Testis (tissue), 2 donors: ENCODE measurements at regions not wholly inside any gene's neighbourhood (a gene's known extent, or its start where the extent isn't known, plus 50 kb on each side); places are given as distances from the start of the nearest gene placed in this dataset.
"Not testable (repeated sequence)": the region's sequence is repeated elsewhere in the genome, so short reads cannot be mapped to it uniquely, and the experiment has no call there.

Experiments used
- DNase-seq: peaks from one replicate; pipeline ENCODE4 v3.0.0-alpha.2; 2019
- H3K27ac ChIP-seq, 2 donors: fragments of 200-600 bp; sonication (generic); one replicate each; pipeline ENCODE4 v1.5.1; 2019
- H3K27me3 ChIP-seq: fragments of 200-600 bp; sonication (generic); one replicate; pipeline ENCODE4 v1.5.1; 2019
- H3K36me3 ChIP-seq: fragments of 200-600 bp; sonication (generic); one replicate; pipeline ENCODE4 v1.5.1; 2017; ENCODE audit warnings: low read depth; ENCODE audit errors: missing control alignments
- H3K4me1 ChIP-seq: fragments of 200-600 bp; sonication (generic); one replicate; pipeline ENCODE4 v1.5.1; 2019
- H3K4me3 ChIP-seq, 2 donors: fragments of 200-600 bp; sonication (generic); one replicate each; pipeline ENCODE4 v1.5.1; 2017 to 2019
- H3K9me3 ChIP-seq: fragments of 200-600 bp; sonication (generic); one replicate; pipeline ENCODE4 v1.5.1; 2017
- CTCF ChIP-seq, 3 experiments: fragments of 450-650 bp in 2 of 3; fragments of 200-600 bp in 1 of 3; sonication (generic) in 1 of 3; IDR thresholded peaks; one replicate each; pipeline ENCODE4 v1.5.1; 2016 to 2019; ENCODE audit warnings: antibody characterized with exemption in 3 of 3, mild to moderate bottlenecking in 2 of 3, moderate library complexity in 1 of 3
- POLR2A ChIP-seq: fragments of 450-650 bp; IDR thresholded peaks from one replicate; pipeline ENCODE4 v1.6.1; 2017; ENCODE audit warnings: antibody characterized with exemption, mild to moderate bottlenecking, moderate library complexity
- WGBS, 2 donors: methylation state at CpG; one replicate each; pipeline ENCODE4 v1.1.5; 2018; 5-methylcytosine and 5-hydroxymethylcytosine counted together
- intact Hi-C: fragments of 100-400 bp; cut with DNase I; formaldehyde crosslinking; loops from one replicate; pipeline ENCODE4 v1.15.1; 2023; ENCODE audit warnings: low total_unique reads

- H3K9me3 ChIP-seq, DNase-seq, H3K4me3 ChIP-seq, H3K27me3 ChIP-seq, H3K36me3 ChIP-seq, intact Hi-C loops, H3K4me1 ChIP-seq, H3K27ac ChIP-seq: not testable (repeated sequence)
- WGBS, 2 donors: 71% methylated on average over 10 of the region's 10 CpGs
Observed at GRCh38 chr21:9753441-9753840, 767.9 kb upstream of the TPTE start.

GRCh38 chr21:9753943-9754342 lies 767.4 kb upstream of the TPTE start:
- TF ChIP-seq CTCF (IDR thresholded peaks at IDR 0.05): no peak
- no peak for TF ChIP-seq POLR2A
- Histone ChIP-seq H3K36me3 (no peaks in the 10 kb centered on the region), H3K4me3 (no peak overlapping the region), H3K27ac (no peak overlapping the region), H3K4me1 (peaks cover 3% of the 10 kb centered on the region), H3K27me3 (no peaks in the 10 kb centered on the region), H3K9me3 (no peaks in the 10 kb centered on the region)
- intact Hi-C loops: no loop called here
- no peak for DNase-seq
- WGBS, 2 donors: 60 to 63% methylated on average over 7 of the region's 7 CpGs

GRCh38 chr21:9754434-9754833 lies 766.9 kb upstream of the TPTE start:
- intact Hi-C loops, H3K27me3 ChIP-seq, DNase-seq, H3K4me1 ChIP-seq, H3K9me3 ChIP-seq, H3K27ac ChIP-seq, H3K36me3 ChIP-seq, H3K4me3 ChIP-seq: not testable (repeated sequence)
- WGBS, 2 donors: 42 to 52% methylated on average over 1 of the region's 1 CpG

- no peak for DNase-seq
- TF ChIP-seq POLR2A (no peak), CTCF (IDR thresholded peaks at IDR 0.05) (no peak)
- Histone ChIP-seq H3K4me1 (peaks cover 3% of the 10 kb centered on the region), H3K4me3 (no peak overlapping the region), H3K27me3 (no peaks in the 10 kb centered on the region), H3K27ac (no peak overlapping the region), H3K9me3 (no peaks in the 10 kb centered on the region), H3K36me3 (no peaks in the 10 kb centered on the region)
- intact Hi-C loops: no loop called here
- WGBS, 2 donors: 66% methylated on average over 7 of the region's 7 CpGs
Observed at GRCh38 chr21:9755611-9756010, 765.8 kb upstream of the TPTE start.

- 69 to 70% methylated on average over 9 of the region's 9 CpGs for WGBS, 2 donors
- intact Hi-C loops: no loop called here
Observed at GRCh38 chr21:9756677-9757076, 764.7 kb upstream of the TPTE start.

GRCh38 chr21:9757118-9757517 lies 764.3 kb upstream of the TPTE start:
- H3K36me3 ChIP-seq, H3K27me3 ChIP-seq, H3K4me1 ChIP-seq, H3K9me3 ChIP-seq, intact Hi-C loops, H3K4me3 ChIP-seq, H3K27ac ChIP-seq: not testable (repeated sequence)
- 35 to 38% methylated on average over 9 of the region's 9 CpGs for WGBS, 2 donors
- peak; percentile 82 for DNase-seq

More at GRCh38 chr21:9756677-9757076, 764.7 kb upstream of the TPTE start:
- Histone ChIP-seq H3K4me1 (peaks cover 3% of the 10 kb centered on the region), H3K4me3 (no peak overlapping the region), H3K9me3 (no peaks in the 10 kb centered on the region), H3K27me3 (no peaks in the 10 kb centered on the region), H3K36me3 (no peaks in the 10 kb centered on the region), H3K27ac (no peak overlapping the region)
- no peak for DNase-seq
- TF ChIP-seq CTCF (IDR thresholded peaks at IDR 0.05) (no peak), POLR2A (no peak)

GRCh38 chr21:9757572-9757971 lies 763.8 kb upstream of the TPTE start:
- DNase-seq, H3K27me3 ChIP-seq, intact Hi-C loops, H3K4me3 ChIP-seq, H3K36me3 ChIP-seq, H3K9me3 ChIP-seq, H3K27ac ChIP-seq, H3K4me1 ChIP-seq: not testable (repeated sequence)
- WGBS, 2 donors: 45 to 52% methylated on average over 9 of the region's 9 CpGs
